ENCODE measurements at regions not wholly inside any gene's neighbourhood (a gene's known extent, or its start where the extent isn't known, plus 50 kb on each side); places are given as distances from the start of the nearest gene placed in this dataset.

- no peaks in the 10 kb centered on the region for H3K27me3 ChIP-seq (ENCODE audit: control insufficient read depth, insufficient read depth, low read length)
- H3K36me3 ChIP-seq (ENCODE audit: control insufficient read depth, insufficient read depth, low read length), result no peaks in the 10 kb centered on the region
- no peak for TF ChIP-seq CTCF (IDR thresholded peaks at IDR 0.05; ENCODE audit: insufficient read depth, low read length, poor library complexity, severe bottlenecking)
- no peak for DNase-seq (ENCODE audit: low read depth)
- no peak overlapping the region for H3K4me3 ChIP-seq (ENCODE audit: low read depth, low read length)
Observed at GRCh38 chr1:172977296-172978017, 73.3 kb downstream of the TNFSF18 start.

GRCh38 chr1:172978595-172978994 is 72.1 kb downstream of the TNFSF18 start:
- Histone ChIP-seq H3K36me3 (ENCODE audit: control insufficient read depth, insufficient read depth, low read length) (no peaks in the 10 kb centered on the region), H3K4me3 (ENCODE audit: low read depth, low read length) (no peak overlapping the region), H3K27me3 (ENCODE audit: control insufficient read depth, insufficient read depth, low read length) (no peaks in the 10 kb centered on the region)
- DNase-seq (ENCODE audit: low read depth), result no peak
- no peak for TF ChIP-seq CTCF (IDR thresholded peaks at IDR 0.05; ENCODE audit: insufficient read depth, low read length, poor library complexity, severe bottlenecking)

GRCh38 chr1:172979828-172980227 is 70.9 kb downstream of the TNFSF18 start:
- Histone ChIP-seq H3K27me3 (ENCODE audit: control insufficient read depth, insufficient read depth, low read length) (no peaks in the 10 kb centered on the region), H3K4me3 (ENCODE audit: low read depth, low read length) (no peak overlapping the region), H3K36me3 (ENCODE audit: control insufficient read depth, insufficient read depth, low read length) (no peaks in the 10 kb centered on the region)
- DNase-seq (ENCODE audit: low read depth), result no peak
- no peak for TF ChIP-seq CTCF (IDR thresholded peaks at IDR 0.05; ENCODE audit: insufficient read depth, low read length, poor library complexity, severe bottlenecking)

GRCh38 chr1:172980456-172980855 is 70.3 kb downstream of the TNFSF18 start:
- Histone ChIP-seq H3K4me3 (ENCODE audit: low read depth, low read length) (no peak overlapping the region), H3K27me3 (ENCODE audit: control insufficient read depth, insufficient read depth, low read length) (no peaks in the 10 kb centered on the region), H3K36me3 (ENCODE audit: control insufficient read depth, insufficient read depth, low read length) (no peaks in the 10 kb centered on the region)
- no peak for DNase-seq (ENCODE audit: low read depth)
- no peak for TF ChIP-seq CTCF (IDR thresholded peaks at IDR 0.05; ENCODE audit: insufficient read depth, low read length, poor library complexity, severe bottlenecking)

GRCh38 chr1:172980971-172981370 is 69.8 kb downstream of the TNFSF18 start:
- H3K36me3 ChIP-seq (ENCODE audit: control insufficient read depth, insufficient read depth, low read length), result no peaks in the 10 kb centered on the region
- no peaks in the 10 kb centered on the region for H3K27me3 ChIP-seq (ENCODE audit: control insufficient read depth, insufficient read depth, low read length)
- DNase-seq (ENCODE audit: low read depth), result no peak
- no peak for TF ChIP-seq CTCF (IDR thresholded peaks at IDR 0.05; ENCODE audit: insufficient read depth, low read length, poor library complexity, severe bottlenecking)
- no peak overlapping the region for H3K4me3 ChIP-seq (ENCODE audit: low read depth, low read length)
